OCI-LY3 (cell line): ENCODE measurements at regions not wholly inside any gene's neighbourhood (a gene's known extent, or its start where the extent isn't known, plus 50 kb on each side); places are given as distances from the start of the nearest gene placed in this dataset.

Source experiments
- CTCF ChIP-seq: fragments of 200-600, 300-600 bp; sonication (generic); IDR thresholded peaks from 2 replicates; pipeline ENCODE4 v1.5.1; 2014; ENCODE audit warnings: antibody characterized with exemption, low read length, low read depth
- EZH2phosphoT487 ChIP-seq: fragments of 200-600 bp; shearing (Covaris generic); IDR thresholded peaks from 2 replicates; pipeline ENCODE4 v1.6.1; 2018; ENCODE audit warnings: antibody characterized with exemption, mixed run types, low read depth

- TF ChIP-seq CTCF, result no peak
- TF ChIP-seq EZH2phosphoT487, result no peak
Measured at GRCh38 chr15:28783873-28784272, 64.6 kb downstream of the GOLGA6L7 start.
